OCI-LY3 (cell line): ENCODE measurements at regions not wholly inside any gene's neighbourhood (a gene's known extent, or its start where the extent isn't known, plus 50 kb on each side); places are given as distances from the start of the nearest gene placed in this dataset.

Experiments
- CTCF ChIP-seq: fragments of 200-600, 300-600 bp; sonication (generic); IDR thresholded peaks from 2 replicates; pipeline ENCODE4 v1.5.1; 2014; ENCODE audit warnings: antibody characterized with exemption, low read length, low read depth
- EZH2phosphoT487 ChIP-seq: fragments of 200-600 bp; shearing (Covaris generic); IDR thresholded peaks from 2 replicates; pipeline ENCODE4 v1.6.1; 2018; ENCODE audit warnings: antibody characterized with exemption, mixed run types, low read depth

- TF ChIP-seq EZH2phosphoT487, result no peak
- no peak for TF ChIP-seq CTCF
These were observed 650.6 kb downstream of the SLC4A3 start for GRCh38 chr2:220278022-220278421.
